ENCODE measurements at regions not wholly inside any gene's neighbourhood (a gene's known extent, or its start where the extent isn't known, plus 50 kb on each side); places are given as distances from the start of the nearest gene placed in this dataset.

- Histone ChIP-seq H3K9me3 (no peaks in the 10 kb centered on the region), H3K27me3 (no peaks in the 10 kb centered on the region), H3K27ac (no peak overlapping the region), H3K4me3 (no peak overlapping the region), H3K4me1 (no peaks in the 10 kb centered on the region), H3K36me3 (replicated peaks in 1 of 2; ENCODE audit: insufficient read depth in 1 of 2, low read depth in 2 of 2) (no peaks in the 10 kb centered on the region)
- intact Hi-C loops (cut with DNase I), result no loop called here
- WGBS, 2 donors, result 49 to 53% methylated on average over 3 of the region's 3 CpGs
- DNase-seq (peak; percentile 16 to 50 (median 24)), ATAC-seq (no peak)
- TF ChIP-seq CTCF (IDR thresholded peaks at IDR 0.05), result peak in 6 of 7 experiments; percentile 16 to 41 (median 30)
- no peak for TF ChIP-seq POLR2A (IDR thresholded peaks at IDR 0.05)
These were observed 767.9 kb upstream of the SLITRK6 start for GRCh38 chr13:86567119-86567518.

GRCh38 chr13:86569119-86569518 lies 769.9 kb upstream of the SLITRK6 start:
- H3K4me1 ChIP-seq, result no peaks in the 10 kb centered on the region
- no peak overlapping the region for H3K4me3 ChIP-seq
- no peaks in the 10 kb centered on the region for H3K27me3 ChIP-seq
- no peaks in the 10 kb centered on the region for H3K36me3 ChIP-seq (replicated peaks in 1 of 2; ENCODE audit: insufficient read depth in 1 of 2, low read depth in 2 of 2)
- ATAC-seq, result no peak
- no peaks in the 10 kb centered on the region for H3K9me3 ChIP-seq
- no peak for DNase-seq
- TF ChIP-seq CTCF (IDR thresholded peaks at IDR 0.05), result no peak
- no peak for TF ChIP-seq POLR2A (IDR thresholded peaks at IDR 0.05)
- WGBS, 2 donors, result 68 to 72% methylated on average over 1 of the region's 1 CpG
- intact Hi-C loops (cut with DNase I), result no loop called here
- H3K27ac ChIP-seq, result no peak overlapping the region

- Histone ChIP-seq H3K4me3 (no peak overlapping the region), H3K9me3 (no peaks in the 10 kb centered on the region), H3K27ac (no peak overlapping the region), H3K4me1 (no peaks in the 10 kb centered on the region), H3K27me3 (no peaks in the 10 kb centered on the region), H3K36me3 (replicated peaks in 1 of 2; ENCODE audit: insufficient read depth in 1 of 2, low read depth in 2 of 2) (no peaks in the 10 kb centered on the region)
- no peak for DNase-seq
- TF ChIP-seq POLR2A (IDR thresholded peaks at IDR 0.05) (no peak), CTCF (IDR thresholded peaks at IDR 0.05) (no peak)
- no peak for ATAC-seq
- intact Hi-C loops (cut with DNase I), result no loop called here
These were observed 770.8 kb upstream of the SLITRK6 start for GRCh38 chr13:86569974-86570373.

- TF ChIP-seq CTCF (IDR thresholded peaks at IDR 0.05), result no peak
- TF ChIP-seq POLR2A (IDR thresholded peaks at IDR 0.05), result no peak
- Histone ChIP-seq H3K9me3 (no peaks in the 10 kb centered on the region), H3K27ac (no peak overlapping the region), H3K27me3 (no peaks in the 10 kb centered on the region), H3K4me3 (no peak overlapping the region), H3K4me1 (no peaks in the 10 kb centered on the region), H3K36me3 (replicated peaks in 1 of 2; ENCODE audit: insufficient read depth in 1 of 2, low read depth in 2 of 2) (no peaks in the 10 kb centered on the region)
- DNase-seq (no peak), ATAC-seq (no peak)
- WGBS, 2 donors, result 26 to 29% methylated on average over 2 of the region's 2 CpGs
- intact Hi-C loops (cut with DNase I), result no loop called here
These were observed 772.9 kb upstream of the SLITRK6 start for GRCh38 chr13:86572115-86572514.

- Histone ChIP-seq H3K4me3 (no peak overlapping the region), H3K27me3 (no peaks in the 10 kb centered on the region), H3K4me1 (no peaks in the 10 kb centered on the region), H3K9me3 (no peaks in the 10 kb centered on the region), H3K36me3 (replicated peaks in 1 of 2; ENCODE audit: insufficient read depth in 1 of 2, low read depth in 2 of 2) (no peaks in the 10 kb centered on the region), H3K27ac (no peak overlapping the region)
- 67 to 70% methylated on average over 3 of the region's 3 CpGs for WGBS, 2 donors
- intact Hi-C loops (cut with DNase I), result no loop called here
- DNase-seq (no peak), ATAC-seq (no peak)
- TF ChIP-seq CTCF (IDR thresholded peaks at IDR 0.05), result no peak
- TF ChIP-seq POLR2A (IDR thresholded peaks at IDR 0.05), result no peak
These were observed 780.4 kb upstream of the SLITRK6 start for GRCh38 chr13:86579662-86580061.

All from body of pancreas (tissue), 4 donors.